GM10248 (cell line): ENCODE measurements at regions not wholly inside any gene's neighbourhood (a gene's known extent, or its start where the extent isn't known, plus 50 kb on each side); places are given as distances from the start of the nearest gene placed in this dataset.

ENCODE experiments used
- CTCF ChIA-PET: fragments of 300-600 bp; sonication (Branson Sonifier 250); formaldehyde crosslinking; extraction: SDS; loops from one replicate; lab custom pipeline; 2021; ENCODE audit warnings: antibody characterized with exemption; lab: Yijun Ruan, JAX
- POLR2A ChIA-PET: fragments of 350-650 bp; sonication (Branson Sonifier 250); formaldehyde crosslinking; extraction: SDS; loops from one replicate; lab custom pipeline; 2020; ENCODE audit warnings: antibody characterized with exemption; lab: Yijun Ruan, JAX
- DNase-seq: peaks from one replicate; pipeline ENCODE4 v3.0.0; 2012; ENCODE audit errors: extremely low spot score
- CTCF ChIP-seq: IDR thresholded peaks from 2 replicates; pipeline ENCODE4 v1.5.1; 2012; ENCODE audit warnings: mild to moderate bottlenecking, low read depth; ENCODE audit errors: extremely low read depth, missing control alignments, control extremely low read depth

GRCh38 chr14:95439881-95440280 is 76.6 kb downstream of the SYNE3 start:
- ChIA-PET POLR2A (no interaction called here), CTCF (interaction anchor here (1.0 to 12.2 kb wide), 5 partner anchors 12 to 86 kb away, joined by 3 to 152 read pairs (median 100); no protein-coding TSS in a partner anchor)
- TF ChIP-seq CTCF, result no peak
- DNase-seq, result no peak

DNA sequence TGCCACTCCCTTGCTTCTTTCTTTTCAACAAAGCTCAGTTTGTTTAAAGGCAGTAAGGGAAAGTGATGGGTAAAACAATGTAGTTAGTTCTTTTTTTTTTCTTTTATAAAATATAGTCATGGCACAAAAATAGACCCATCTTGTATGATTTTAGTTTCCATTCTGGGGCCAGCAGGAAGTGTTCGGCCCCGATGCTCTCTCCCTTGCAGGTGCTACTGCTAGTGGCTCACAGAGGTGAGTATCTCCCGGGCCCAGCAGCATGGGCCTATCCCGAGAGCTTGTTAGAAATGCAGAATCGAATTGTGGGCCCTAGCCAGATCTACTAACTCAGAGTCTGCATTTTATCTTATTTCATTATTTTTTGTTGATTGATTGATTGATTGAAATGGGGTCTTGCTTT is 78.7 kb downstream of the SYNE3 start:
- TF ChIP-seq CTCF, result no peak
- ChIA-PET POLR2A (interaction anchor here (0.6 kb wide), 1 partner anchor 66 kb away, joined by 5 read pairs; no protein-coding TSS in a partner anchor), CTCF (interaction anchor here (1.0 to 5.3 kb wide), 10 partner anchors 11 to 98 kb away, joined by 3 to 35 read pairs (median 4); partner anchors contain the start of genes GLRX5 and SYNE3)
- DNase-seq, result no peak

- TF ChIP-seq CTCF, result no peak
- POLR2A ChIA-PET, result no interaction called here
- CTCF ChIA-PET, result interaction anchor here (0.9 to 5.3 kb wide), 7 partner anchors 10 to 746 kb away, joined by 3 to 35 read pairs (median 6); partner anchors contain the start of gene SYNE3
- DNase-seq, result no peak
These were observed 80.1 kb downstream of the SYNE3 start for GRCh38 chr14:95436354-95436753.

- no peak for DNase-seq
- no peak for TF ChIP-seq CTCF
- CTCF ChIA-PET, result interaction anchor here (1.1 to 5.3 kb wide), 6 partner anchors 8 to 132 kb away, joined by 3 to 35 read pairs (median 10); no protein-coding TSS in a partner anchor
- POLR2A ChIA-PET, result no interaction called here
These were observed 82.3 kb downstream of the SYNE3 start for GRCh38 chr14:95434121-95434520.

- ChIA-PET CTCF (interaction anchor here (1.5 to 4.2 kb wide), 3 partner anchors 9 to 134 kb away, joined by 3 to 16 read pairs (median 14); no protein-coding TSS in a partner anchor), POLR2A (no interaction called here)
These were observed 83.4 kb downstream of the SYNE3 start for GRCh38 chr14:95433094-95433478.

More at GRCh38 chr14:95433094-95433478, 83.4 kb downstream of the SYNE3 start:
- no peak for DNase-seq
- no peak for TF ChIP-seq CTCF
